Activated CD8-positive, alpha-beta T cell treated with anti-CD3 and anti-CD28 coated beads for 36 hours (primary cell): ENCODE measurements at regions not wholly inside any gene's neighbourhood (a gene's known extent, or its start where the extent isn't known, plus 50 kb on each side); places are given as distances from the start of the nearest gene placed in this dataset.

Experiments
- ATAC-seq: fragments of 200-7000 bp; cut with Tn5 transposase; one replicate; pipeline ENCODE4 v1.10.0; 2021; ENCODE audit warnings: mild to moderate bottlenecking, moderate library complexity
- CTCF ChIA-PET: fragments of 350-600 bp; sonication (Branson Sonifier 250); formaldehyde crosslinking; loops from one replicate; lab custom pipeline; 2021; ENCODE audit warnings: antibody characterized with exemption; lab: Charles Lee
- POLR2A ChIA-PET: fragments of 350-600 bp; sonication (Branson Sonifier 250); formaldehyde crosslinking; loops from one replicate; lab custom pipeline; 2021; ENCODE audit warnings: antibody characterized with exemption; lab: Charles Lee
- DNase-seq: peaks from one replicate; pipeline ENCODE4 v3.0.0-alpha.2; 2020
- H3K27ac Mint-ChIP-seq: one replicate; pipeline ENCODE4 v1.8.0; 2021; ENCODE audit warnings: mild to moderate bottlenecking, mixed read lengths
- H3K27me3 Mint-ChIP-seq: one replicate; pipeline ENCODE4 v1.8.0; 2021; ENCODE audit warnings: mixed read lengths
- H3K36me3 Mint-ChIP-seq: one replicate; pipeline ENCODE4 v1.8.0; 2021; ENCODE audit warnings: low read depth, mixed read lengths
- H3K4me1 Mint-ChIP-seq: one replicate; pipeline ENCODE4 v1.8.0; 2021; ENCODE audit warnings: low read depth, mixed read lengths
- H3K4me3 Mint-ChIP-seq: one replicate; pipeline ENCODE4 v1.8.0; 2021; ENCODE audit warnings: mild to moderate bottlenecking, moderate library complexity, mixed read lengths
- H3K9me3 Mint-ChIP-seq: one replicate; pipeline ENCODE4 v1.8.0; 2021; ENCODE audit warnings: mixed read lengths
- intact Hi-C: fragments of 100-400 bp; cut with micrococcal nuclease; formaldehyde crosslinking; loops from one replicate; pipeline ENCODE4 v1.10.0; 2022
- TF ChIP-seq, protein P1 (sequence below): fragments of 200-600 bp; IDR thresholded peaks from one replicate; pipeline ENCODE4 v1.8.0; 2022; ENCODE audit warnings: antibody characterized with exemption, mild to moderate bottlenecking

- CTCF ChIA-PET, result no interaction called here
- H3K4me1 Mint-ChIP-seq, result no peaks in the 10 kb centered on the region
- DNase-seq (no peak), ATAC-seq (no peak)
- POLR2A ChIA-PET, result no interaction called here
- H3K27me3 Mint-ChIP-seq, result no peaks in the 10 kb centered on the region
- no peak overlapping the region for H3K4me3 Mint-ChIP-seq
- intact Hi-C loops, result no loop called here
- TF ChIP-seq, protein P1, sequence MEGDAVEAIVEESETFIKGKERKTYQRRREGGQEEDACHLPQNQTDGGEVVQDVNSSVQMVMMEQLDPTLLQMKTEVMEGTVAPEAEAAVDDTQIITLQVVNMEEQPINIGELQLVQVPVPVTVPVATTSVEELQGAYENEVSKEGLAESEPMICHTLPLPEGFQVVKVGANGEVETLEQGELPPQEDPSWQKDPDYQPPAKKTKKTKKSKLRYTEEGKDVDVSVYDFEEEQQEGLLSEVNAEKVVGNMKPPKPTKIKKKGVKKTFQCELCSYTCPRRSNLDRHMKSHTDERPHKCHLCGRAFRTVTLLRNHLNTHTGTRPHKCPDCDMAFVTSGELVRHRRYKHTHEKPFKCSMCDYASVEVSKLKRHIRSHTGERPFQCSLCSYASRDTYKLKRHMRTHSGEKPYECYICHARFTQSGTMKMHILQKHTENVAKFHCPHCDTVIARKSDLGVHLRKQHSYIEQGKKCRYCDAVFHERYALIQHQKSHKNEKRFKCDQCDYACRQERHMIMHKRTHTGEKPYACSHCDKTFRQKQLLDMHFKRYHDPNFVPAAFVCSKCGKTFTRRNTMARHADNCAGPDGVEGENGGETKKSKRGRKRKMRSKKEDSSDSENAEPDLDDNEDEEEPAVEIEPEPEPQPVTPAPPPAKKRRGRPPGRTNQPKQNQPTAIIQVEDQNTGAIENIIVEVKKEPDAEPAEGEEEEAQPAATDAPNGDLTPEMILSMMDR, result no peak
- no peak overlapping the region for H3K27ac Mint-ChIP-seq
- H3K36me3 Mint-ChIP-seq, result no peaks in the 10 kb centered on the region
- H3K9me3 Mint-ChIP-seq, result no peaks in the 10 kb centered on the region
These were observed 122.0 kb downstream of the SLC17A6 start for GRCh38 chr11:22460181-22460580.

DNA sequence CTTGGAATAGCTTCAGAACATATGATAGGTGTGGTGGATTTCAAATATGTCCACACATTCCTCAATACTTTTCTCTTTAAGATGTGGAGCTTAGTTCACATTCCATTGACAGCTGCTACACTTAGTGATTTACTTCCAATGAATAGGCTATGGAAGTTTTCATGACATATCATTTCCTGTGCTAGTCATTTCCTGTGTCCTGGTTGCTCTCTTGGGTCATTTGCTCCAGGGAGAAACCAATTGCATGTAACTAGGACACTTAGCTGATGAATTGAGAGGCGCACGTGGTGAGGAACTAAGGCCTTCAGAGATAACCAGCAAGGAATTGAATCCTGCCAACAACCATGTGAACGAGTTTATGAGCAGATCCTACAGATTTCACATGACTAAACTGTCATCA, 120.9 kb downstream of the SLC17A6 start:
- no peaks in the 10 kb centered on the region for H3K27me3 Mint-ChIP-seq
- CTCF ChIA-PET, result no interaction called here
- H3K36me3 Mint-ChIP-seq, result no peaks in the 10 kb centered on the region
- no peak for DNase-seq
- H3K9me3 Mint-ChIP-seq, result no peaks in the 10 kb centered on the region
- no peak overlapping the region for H3K27ac Mint-ChIP-seq
- intact Hi-C loops, result no loop called here
- H3K4me1 Mint-ChIP-seq, result no peaks in the 10 kb centered on the region
- POLR2A ChIA-PET, result no interaction called here
- TF ChIP-seq, protein P1, result no peak
- H3K4me3 Mint-ChIP-seq, result no peak overlapping the region
- no peak for ATAC-seq

GRCh38 chr11:22458161-22458560, 120.0 kb downstream of the SLC17A6 start:
- no peak overlapping the region for H3K27ac Mint-ChIP-seq
- DNase-seq, result no peak
- H3K4me3 Mint-ChIP-seq, result no peak overlapping the region
- no peaks in the 10 kb centered on the region for H3K4me1 Mint-ChIP-seq
- POLR2A ChIA-PET, result no interaction called here
- ATAC-seq, result no peak
- H3K36me3 Mint-ChIP-seq, result no peaks in the 10 kb centered on the region
- CTCF ChIA-PET, result no interaction called here
- no peaks in the 10 kb centered on the region for H3K27me3 Mint-ChIP-seq
- intact Hi-C loops, result no loop called here
- TF ChIP-seq, protein P1, result no peak
- no peaks in the 10 kb centered on the region for H3K9me3 Mint-ChIP-seq

DNA sequence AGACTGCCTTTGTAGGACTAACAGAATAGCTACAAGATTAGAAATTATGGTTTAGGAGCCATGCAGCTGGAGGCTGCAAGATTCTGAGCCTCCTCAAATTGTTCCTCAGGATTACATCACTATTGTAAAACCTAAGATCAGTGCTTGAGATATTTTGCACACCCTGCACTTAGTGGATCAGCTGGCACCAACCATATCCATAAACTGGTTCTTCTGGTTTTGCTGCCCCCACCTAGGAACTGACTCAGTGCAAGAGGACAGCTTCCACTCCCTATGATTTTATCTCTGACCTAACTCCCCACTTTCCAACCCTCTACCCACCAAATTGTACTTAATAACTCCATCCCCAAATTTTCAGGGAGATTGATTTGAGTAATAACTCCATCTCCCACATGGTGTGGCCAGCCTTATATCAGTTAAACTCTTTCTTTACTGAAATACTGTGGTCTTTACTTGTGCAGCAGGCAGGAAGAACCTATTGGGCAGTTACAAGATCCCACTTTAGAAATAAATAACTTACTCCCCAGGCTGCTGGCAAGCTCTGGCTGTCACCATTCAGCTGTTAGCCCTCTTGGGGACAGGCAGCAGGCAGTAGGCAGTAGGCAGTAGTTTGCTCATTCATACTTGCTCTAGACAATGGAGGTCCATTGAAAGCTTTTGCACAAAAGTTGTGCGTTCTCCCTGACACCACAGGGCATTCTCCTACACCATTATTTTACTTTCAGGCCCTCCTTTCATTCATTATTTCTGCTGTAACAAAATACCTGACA, 119.0 kb downstream of the SLC17A6 start:
- ChIA-PET CTCF (no interaction called here), POLR2A (no interaction called here)
- Mint-ChIP-seq H3K9me3 (no peaks in the 10 kb centered on the region), H3K4me1 (no peaks in the 10 kb centered on the region), H3K27me3 (no peaks in the 10 kb centered on the region), H3K27ac (no peak overlapping the region), H3K36me3 (no peaks in the 10 kb centered on the region), H3K4me3 (no peak overlapping the region)
- DNase-seq (no peak), ATAC-seq (no peak)
- intact Hi-C loops, result no loop called here
- TF ChIP-seq, protein P1, result no peak

DNA sequence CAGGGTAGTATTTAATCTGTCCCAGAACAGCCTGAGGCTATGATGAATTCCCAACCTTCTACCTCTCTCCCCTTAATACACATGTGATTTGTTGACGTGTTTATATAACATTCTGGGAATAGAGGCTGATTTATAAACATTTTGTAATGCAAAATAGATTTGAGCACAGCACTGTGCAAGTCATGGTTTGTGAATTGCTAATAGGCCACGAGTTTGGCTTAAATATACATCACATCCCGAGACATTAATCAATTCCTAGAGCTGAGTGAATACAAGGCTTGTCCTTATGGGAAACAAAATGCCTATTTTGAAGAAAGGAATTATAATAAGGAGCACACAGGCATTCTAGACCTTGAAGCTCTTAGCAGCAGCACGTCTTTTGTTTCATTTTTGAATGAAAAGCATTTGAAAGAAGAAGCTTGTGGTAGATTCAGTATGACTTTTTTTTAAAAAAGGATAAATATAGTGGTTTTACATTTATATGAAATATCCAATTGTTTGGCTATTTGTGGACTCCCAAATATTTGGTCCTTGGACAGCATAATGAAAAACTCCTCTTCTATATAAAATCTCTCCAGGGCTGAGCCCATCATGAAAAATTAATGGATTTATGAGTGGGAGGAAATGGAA, 116.4 kb downstream of the SLC17A6 start:
- TF ChIP-seq, protein P1, result no peak

More for the DNA sequence above, 116.4 kb downstream of the SLC17A6 start:
- intact Hi-C loops, result no loop called here
- ChIA-PET CTCF (no interaction called here), POLR2A (interaction anchor here (0.5 kb wide), 1 partner anchor 595 kb away, joined by 3 read pairs; no protein-coding TSS in a partner anchor)
- Mint-ChIP-seq H3K27ac (no peak overlapping the region), H3K36me3 (no peaks in the 10 kb centered on the region), H3K4me1 (no peaks in the 10 kb centered on the region), H3K9me3 (no peaks in the 10 kb centered on the region), H3K27me3 (peaks cover 2% of the 10 kb centered on the region), H3K4me3 (no peak overlapping the region)
- ATAC-seq (no peak), DNase-seq (no peak)
